Left lung (tissue), 4 donors: ENCODE measurements at regions not wholly inside any gene's neighbourhood (a gene's known extent, or its start where the extent isn't known, plus 50 kb on each side); places are given as distances from the start of the nearest gene placed in this dataset.

Experiments used
- ATAC-seq: fragments of 200-7000 bp; cut with Tn5 transposase; one replicate; pipeline ENCODE4 v1.9.1; 2020; ENCODE audit warnings: moderate library complexity
- DNase-seq, 4 donors: peaks; one replicate each; pipeline ENCODE4 v3.0.0-alpha.2; 2013 to 2020
- H3K27ac ChIP-seq, 2 donors: fragments of 200-600 bp; sonication (generic) in 1 of 2; one replicate each; pipeline versions ENCODE4 v1.5.0 to v1.8.0; 2020 to 2021
- H3K27me3 ChIP-seq, 2 donors: fragments of 200-600 bp; sonication (generic) in 1 of 2; one replicate each; pipeline versions ENCODE4 v1.5.0 to v1.8.0; 2020 to 2021
- H3K36me3 ChIP-seq, 2 donors: fragments of 200-600 bp; sonication (generic) in 1 of 2; one replicate each; pipeline versions ENCODE4 v1.5.0 to v1.8.0; 2020 to 2021
- H3K4me1 ChIP-seq, 2 donors: fragments of 200-600 bp; one replicate each; pipeline ENCODE4 v1.8.0; 2021
- H3K4me3 ChIP-seq, 2 donors: fragments of 200-600 bp; sonication (generic) in 1 of 2; one replicate each; pipeline versions ENCODE4 v1.5.0 to v1.8.0; 2020 to 2021; ENCODE audit warnings: mild to moderate bottlenecking in 1 of 2
- H3K9me3 ChIP-seq, 2 donors: fragments of 200-600 bp; sonication (generic) in 1 of 2; one replicate each; pipeline versions ENCODE4 v1.5.0 to v1.8.0; 2020 to 2021
- intact Hi-C, 2 donors: fragments of 100-400 bp; cut with DNase I; formaldehyde crosslinking; loops; one replicate each; pipeline versions ENCODE4 v1.11.2 to v1.14.2; 2022
- TF ChIP-seq, protein P1 (sequence below), 2 donors: fragments of 200-600 bp; sonication (generic) in 1 of 2; IDR thresholded peaks; one replicate each; pipeline versions ENCODE4 v1.5.0 to v1.8.0; 2021; ENCODE audit warnings: antibody characterized with exemption in 2 of 2
- donor health status: DM: no; HTN: yes; CAD: no.
- donor health status: DM: no; HTN: no; CAD: no.

GRCh38 chr1:29436181-29436785, 200.0 kb downstream of the PTPRU start:
- peaks cover 0 to 23% of the 10 kb centered on the region in 2 donors for H3K27me3 ChIP-seq
- intact Hi-C loops = no loop called here
- peaks cover 0 to 2% of the 10 kb centered on the region in 2 donors for H3K9me3 ChIP-seq
- H3K36me3 ChIP-seq = no peaks in the 10 kb centered on the region
- ATAC-seq (no peak), DNase-seq (no peak)
- H3K4me1 ChIP-seq = no peaks in the 10 kb centered on the region
- TF ChIP-seq, protein P1, sequence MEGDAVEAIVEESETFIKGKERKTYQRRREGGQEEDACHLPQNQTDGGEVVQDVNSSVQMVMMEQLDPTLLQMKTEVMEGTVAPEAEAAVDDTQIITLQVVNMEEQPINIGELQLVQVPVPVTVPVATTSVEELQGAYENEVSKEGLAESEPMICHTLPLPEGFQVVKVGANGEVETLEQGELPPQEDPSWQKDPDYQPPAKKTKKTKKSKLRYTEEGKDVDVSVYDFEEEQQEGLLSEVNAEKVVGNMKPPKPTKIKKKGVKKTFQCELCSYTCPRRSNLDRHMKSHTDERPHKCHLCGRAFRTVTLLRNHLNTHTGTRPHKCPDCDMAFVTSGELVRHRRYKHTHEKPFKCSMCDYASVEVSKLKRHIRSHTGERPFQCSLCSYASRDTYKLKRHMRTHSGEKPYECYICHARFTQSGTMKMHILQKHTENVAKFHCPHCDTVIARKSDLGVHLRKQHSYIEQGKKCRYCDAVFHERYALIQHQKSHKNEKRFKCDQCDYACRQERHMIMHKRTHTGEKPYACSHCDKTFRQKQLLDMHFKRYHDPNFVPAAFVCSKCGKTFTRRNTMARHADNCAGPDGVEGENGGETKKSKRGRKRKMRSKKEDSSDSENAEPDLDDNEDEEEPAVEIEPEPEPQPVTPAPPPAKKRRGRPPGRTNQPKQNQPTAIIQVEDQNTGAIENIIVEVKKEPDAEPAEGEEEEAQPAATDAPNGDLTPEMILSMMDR (IDR thresholded peaks at IDR 0.05) = no peak
- no peak overlapping the region for H3K27ac ChIP-seq
- no peak overlapping the region for H3K4me3 ChIP-seq

DNA sequence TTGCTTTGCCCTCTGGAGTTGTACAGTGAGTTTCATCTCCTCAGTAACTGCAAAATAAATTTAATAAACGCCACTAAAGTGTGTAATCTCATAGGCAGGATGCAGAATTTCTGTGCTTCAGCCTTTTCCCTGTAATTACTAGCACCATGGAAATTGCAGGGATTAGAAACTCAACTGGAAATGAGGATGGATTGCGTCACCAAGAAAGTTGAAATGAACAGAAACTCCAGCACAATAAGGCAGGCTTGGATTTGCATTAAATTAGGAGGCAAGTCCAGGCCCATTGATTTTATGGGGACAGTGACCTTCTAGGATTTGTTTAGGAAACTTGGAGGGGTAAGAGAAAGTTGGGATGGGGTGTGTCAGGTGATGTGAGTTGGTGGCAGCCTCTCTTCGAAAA, 197.5 kb downstream of the PTPRU start:
- H3K36me3 ChIP-seq = no peaks in the 10 kb centered on the region
- no peaks in the 10 kb centered on the region for H3K4me1 ChIP-seq
- H3K9me3 ChIP-seq = peaks cover 0 to 6% of the 10 kb centered on the region in 2 donors
- intact Hi-C loops = no loop called here
- TF ChIP-seq, protein P1 (IDR thresholded peaks at IDR 0.05) = no peak
- no peak overlapping the region for H3K27ac ChIP-seq
- no peak overlapping the region for H3K4me3 ChIP-seq
- DNase-seq (no peak), ATAC-seq (no peak)
- H3K27me3 ChIP-seq = peaks cover 0 to 13% of the 10 kb centered on the region in 2 donors

DNA sequence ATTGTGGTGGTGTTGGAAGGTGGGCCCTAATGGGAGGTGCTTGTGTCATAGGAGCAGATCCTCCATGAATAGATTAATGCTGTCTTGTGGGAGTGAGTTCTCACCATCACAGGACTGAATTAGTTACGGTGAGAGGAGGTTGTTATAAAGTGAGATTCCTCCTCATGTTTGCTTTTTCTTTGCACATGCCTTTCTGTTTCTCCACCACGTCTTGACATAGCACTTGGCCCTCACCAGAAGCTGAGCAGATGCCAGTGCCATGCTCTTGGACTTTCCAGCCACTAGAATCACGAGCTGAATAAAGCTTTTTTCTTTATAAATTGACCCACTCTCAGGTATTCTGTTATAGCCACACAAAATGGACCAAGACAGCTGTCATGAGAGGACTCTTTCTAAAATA, 194.8 kb downstream of the PTPRU start:
- TF ChIP-seq, protein P1 (IDR thresholded peaks at IDR 0.05) = no peak
- peaks cover 0 to 6% of the 10 kb centered on the region in 2 donors for H3K9me3 ChIP-seq
- H3K27ac ChIP-seq = no peak overlapping the region
- DNase-seq (no peak), ATAC-seq (no peak)
- H3K36me3 ChIP-seq = no peaks in the 10 kb centered on the region
- H3K4me3 ChIP-seq = no peak overlapping the region
- H3K4me1 ChIP-seq = no peaks in the 10 kb centered on the region
- intact Hi-C loops = no loop called here
- H3K27me3 ChIP-seq = peaks cover 0 to 4% of the 10 kb centered on the region in 2 donors

DNA sequence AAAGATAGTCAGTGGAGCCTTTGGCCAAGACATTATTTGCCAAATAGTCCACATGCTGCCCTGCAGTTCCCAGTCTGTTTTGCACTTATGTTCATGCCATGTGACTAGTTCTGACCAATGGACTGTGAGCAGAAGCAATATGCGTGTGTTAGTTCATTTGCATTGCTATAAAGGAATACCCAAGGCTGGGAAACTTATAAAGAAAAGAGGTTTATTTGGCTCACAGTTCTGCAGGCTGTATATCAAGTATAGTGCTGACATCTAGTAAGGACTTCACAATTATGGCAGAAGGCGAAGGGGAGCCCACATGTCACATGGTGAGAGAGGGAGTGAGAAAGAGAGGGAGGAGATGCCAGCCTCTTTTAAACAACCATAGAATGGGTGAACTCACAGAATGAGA, 193.3 kb downstream of the PTPRU start:
- H3K4me1 ChIP-seq = no peaks in the 10 kb centered on the region
- H3K4me3 ChIP-seq = no peak overlapping the region
- TF ChIP-seq, protein P1 (IDR thresholded peaks at IDR 0.05) = no peak
- intact Hi-C loops = no loop called here
- peaks cover 0 to 6% of the 10 kb centered on the region in 2 donors for H3K9me3 ChIP-seq
- H3K27ac ChIP-seq = no peak overlapping the region
- peaks cover 0 to 4% of the 10 kb centered on the region in 2 donors for H3K27me3 ChIP-seq
- ATAC-seq (no peak), DNase-seq (no peak)
- H3K36me3 ChIP-seq = no peaks in the 10 kb centered on the region

GRCh38 chr1:29428997-29429396, 192.7 kb downstream of the PTPRU start:
- Histone ChIP-seq H3K27ac (no peak overlapping the region), H3K36me3 (no peaks in the 10 kb centered on the region), H3K4me3 (no peak overlapping the region), H3K4me1 (no peaks in the 10 kb centered on the region), H3K9me3 (peaks cover 0 to 6% of the 10 kb centered on the region in 2 donors), H3K27me3 (peaks cover 0 to 4% of the 10 kb centered on the region in 2 donors)
- TF ChIP-seq, protein P1 (IDR thresholded peaks at IDR 0.05) = no peak
- ATAC-seq (no peak), DNase-seq (no peak)
- intact Hi-C loops = no loop called here
